ENCODE measurements at regions not wholly inside any gene's neighbourhood (a gene's known extent, or its start where the extent isn't known, plus 50 kb on each side); places are given as distances from the start of the nearest gene placed in this dataset.

DNA sequence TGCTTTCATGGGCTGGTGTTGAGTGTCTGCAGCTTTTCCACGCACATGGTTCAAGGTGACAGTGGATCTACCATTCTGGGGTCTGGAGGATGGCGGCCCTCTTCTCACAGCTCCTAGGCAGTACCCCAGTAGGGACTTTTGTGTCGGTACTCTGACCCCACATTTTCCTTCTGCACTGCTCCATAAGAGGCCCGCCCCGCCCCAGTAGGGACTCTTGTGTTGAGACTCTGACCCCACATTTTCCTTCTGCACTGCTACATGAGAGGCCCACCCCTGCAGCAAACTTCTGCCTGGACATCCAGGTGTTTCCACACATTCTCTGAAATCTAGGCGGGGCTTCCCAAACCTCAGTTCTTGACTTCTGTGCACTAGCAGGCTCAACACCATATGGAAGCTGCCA is 383.4 kb upstream of the MEIS2 start:
- Histone ChIP-seq H3K27me3 (ENCODE audit: control insufficient read depth, insufficient read depth, low read length) (no peaks in the 10 kb centered on the region), H3K4me3 (ENCODE audit: low read depth, low read length) (no peak overlapping the region), H3K36me3 (ENCODE audit: control insufficient read depth, insufficient read depth, low read length) (no peaks in the 10 kb centered on the region)
- no peak for DNase-seq (ENCODE audit: low read depth)
- TF ChIP-seq, protein P1, sequence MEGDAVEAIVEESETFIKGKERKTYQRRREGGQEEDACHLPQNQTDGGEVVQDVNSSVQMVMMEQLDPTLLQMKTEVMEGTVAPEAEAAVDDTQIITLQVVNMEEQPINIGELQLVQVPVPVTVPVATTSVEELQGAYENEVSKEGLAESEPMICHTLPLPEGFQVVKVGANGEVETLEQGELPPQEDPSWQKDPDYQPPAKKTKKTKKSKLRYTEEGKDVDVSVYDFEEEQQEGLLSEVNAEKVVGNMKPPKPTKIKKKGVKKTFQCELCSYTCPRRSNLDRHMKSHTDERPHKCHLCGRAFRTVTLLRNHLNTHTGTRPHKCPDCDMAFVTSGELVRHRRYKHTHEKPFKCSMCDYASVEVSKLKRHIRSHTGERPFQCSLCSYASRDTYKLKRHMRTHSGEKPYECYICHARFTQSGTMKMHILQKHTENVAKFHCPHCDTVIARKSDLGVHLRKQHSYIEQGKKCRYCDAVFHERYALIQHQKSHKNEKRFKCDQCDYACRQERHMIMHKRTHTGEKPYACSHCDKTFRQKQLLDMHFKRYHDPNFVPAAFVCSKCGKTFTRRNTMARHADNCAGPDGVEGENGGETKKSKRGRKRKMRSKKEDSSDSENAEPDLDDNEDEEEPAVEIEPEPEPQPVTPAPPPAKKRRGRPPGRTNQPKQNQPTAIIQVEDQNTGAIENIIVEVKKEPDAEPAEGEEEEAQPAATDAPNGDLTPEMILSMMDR (IDR thresholded peaks at IDR 0.05; ENCODE audit: insufficient read depth, low read length, poor library complexity, severe bottlenecking) = no peak

DNA sequence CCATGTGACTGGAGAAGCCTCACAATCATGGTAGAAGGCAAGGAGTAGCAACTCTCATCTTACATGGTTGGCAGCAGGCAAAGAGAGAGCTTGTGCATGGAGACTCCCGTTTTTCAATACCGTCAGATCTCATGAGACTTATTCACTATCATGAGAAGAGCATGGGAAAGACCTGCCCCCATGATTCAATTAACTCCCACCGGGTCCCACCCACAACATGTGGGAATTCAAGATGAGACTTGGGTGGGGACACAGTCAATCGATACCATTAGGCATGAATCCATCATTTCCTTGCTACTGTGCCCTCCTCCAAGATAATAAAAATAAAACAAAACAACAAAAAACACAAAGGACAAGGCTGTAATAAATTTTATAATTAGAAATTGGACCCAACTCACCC is 384.7 kb upstream of the MEIS2 start:
- Histone ChIP-seq H3K4me3 (ENCODE audit: low read depth, low read length) (no peak overlapping the region), H3K27me3 (ENCODE audit: control insufficient read depth, insufficient read depth, low read length) (no peaks in the 10 kb centered on the region), H3K36me3 (ENCODE audit: control insufficient read depth, insufficient read depth, low read length) (no peaks in the 10 kb centered on the region)
- DNase-seq (ENCODE audit: low read depth) = no peak
- TF ChIP-seq, protein P1 (IDR thresholded peaks at IDR 0.05; ENCODE audit: insufficient read depth, low read length, poor library complexity, severe bottlenecking) = no peak

DNA sequence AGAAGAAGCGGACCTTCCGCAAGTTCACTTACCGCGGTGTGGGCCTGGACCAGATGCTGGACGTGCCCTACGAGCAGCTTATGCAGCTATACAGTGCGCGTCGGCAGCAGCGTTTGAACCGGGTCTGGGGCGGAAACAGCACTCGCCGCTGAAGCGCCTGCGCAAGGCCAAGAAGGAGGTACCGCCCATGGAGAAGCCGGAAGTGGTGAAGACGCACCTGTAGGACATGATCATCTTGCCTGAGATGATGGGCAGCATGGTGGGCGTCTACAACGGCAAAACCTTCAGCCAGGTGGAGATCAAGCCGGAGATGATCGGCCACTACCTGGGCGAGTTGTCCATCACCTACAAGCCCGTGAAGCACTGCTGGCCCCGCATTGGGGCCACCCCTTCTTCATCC is 390.4 kb upstream of the MEIS2 start:
- Histone ChIP-seq H3K36me3 (ENCODE audit: control insufficient read depth, insufficient read depth, low read length) (no peaks in the 10 kb centered on the region), H3K27me3 (ENCODE audit: control insufficient read depth, insufficient read depth, low read length) (no peaks in the 10 kb centered on the region), H3K4me3 (ENCODE audit: low read depth, low read length) (no peak overlapping the region)
- TF ChIP-seq, protein P1 (IDR thresholded peaks at IDR 0.05; ENCODE audit: insufficient read depth, low read length, poor library complexity, severe bottlenecking) = no peak
- DNase-seq (ENCODE audit: low read depth) = no peak

DNA sequence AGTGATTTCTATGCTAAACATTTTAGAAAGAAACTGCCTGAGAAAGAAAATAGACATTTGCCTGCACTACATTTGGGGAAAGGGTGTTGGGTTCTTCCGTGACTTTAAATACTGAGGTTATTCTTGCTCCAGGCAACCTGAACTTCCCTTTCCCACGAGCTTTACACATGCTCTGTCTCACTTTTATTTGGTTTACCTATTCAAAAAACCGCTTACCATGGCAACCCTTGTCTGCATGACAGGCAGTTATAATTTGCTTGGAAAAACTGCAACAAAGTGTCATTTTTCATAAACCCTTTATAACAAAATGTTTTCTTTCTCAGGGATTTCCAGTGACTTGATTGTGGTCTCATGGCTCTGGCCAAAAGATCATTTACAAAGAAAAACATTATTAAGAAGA is 416.3 kb upstream of the MEIS2 start:
- Histone ChIP-seq H3K4me3 (ENCODE audit: low read depth, low read length) (no peak overlapping the region), H3K27me3 (ENCODE audit: control insufficient read depth, insufficient read depth, low read length) (no peaks in the 10 kb centered on the region), H3K36me3 (ENCODE audit: control insufficient read depth, insufficient read depth, low read length) (no peaks in the 10 kb centered on the region)
- TF ChIP-seq, protein P1 (IDR thresholded peaks at IDR 0.05; ENCODE audit: insufficient read depth, low read length, poor library complexity, severe bottlenecking) = no peak
- no peak for DNase-seq (ENCODE audit: low read depth)

DNA sequence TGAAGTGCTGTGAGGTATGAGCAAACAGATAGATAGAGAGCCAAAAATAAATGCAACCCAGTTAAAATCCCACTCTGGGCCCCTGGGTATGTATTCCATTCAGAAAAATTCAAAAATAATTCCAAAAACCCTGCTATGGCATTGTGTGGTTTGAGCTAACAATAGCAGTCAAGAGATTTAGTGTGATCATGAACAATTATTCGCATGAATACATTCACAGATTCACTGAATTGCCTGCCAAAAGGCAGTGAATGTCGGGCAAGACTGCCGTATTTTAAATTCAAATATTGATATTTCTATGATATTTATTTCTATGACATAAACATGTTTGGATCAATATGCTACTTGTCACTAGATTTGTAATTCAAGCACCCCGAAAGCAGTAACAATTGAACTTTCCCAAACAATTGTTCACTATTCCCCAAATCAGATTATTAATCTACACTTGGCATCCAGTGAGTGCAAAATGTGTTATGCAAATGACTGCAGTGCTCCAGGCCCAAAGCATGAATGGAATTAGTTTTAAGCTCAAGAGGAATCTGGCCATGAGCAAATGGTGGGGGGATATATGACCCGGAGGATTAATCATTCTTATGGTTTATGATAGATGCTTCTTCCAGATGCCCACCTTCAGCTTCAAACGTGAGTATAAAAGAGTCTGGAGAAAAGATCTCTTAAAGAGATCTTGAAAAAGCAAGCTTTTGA is 417.0 kb upstream of the MEIS2 start:
- no peak overlapping the region for H3K4me3 ChIP-seq (ENCODE audit: low read depth, low read length)
- no peak for DNase-seq (ENCODE audit: low read depth)
- H3K36me3 ChIP-seq (ENCODE audit: control insufficient read depth, insufficient read depth, low read length) = no peaks in the 10 kb centered on the region
- TF ChIP-seq, protein P1 (IDR thresholded peaks at IDR 0.05; ENCODE audit: insufficient read depth, low read length, poor library complexity, severe bottlenecking) = no peak
- no peaks in the 10 kb centered on the region for H3K27me3 ChIP-seq (ENCODE audit: control insufficient read depth, insufficient read depth, low read length)

DNA sequence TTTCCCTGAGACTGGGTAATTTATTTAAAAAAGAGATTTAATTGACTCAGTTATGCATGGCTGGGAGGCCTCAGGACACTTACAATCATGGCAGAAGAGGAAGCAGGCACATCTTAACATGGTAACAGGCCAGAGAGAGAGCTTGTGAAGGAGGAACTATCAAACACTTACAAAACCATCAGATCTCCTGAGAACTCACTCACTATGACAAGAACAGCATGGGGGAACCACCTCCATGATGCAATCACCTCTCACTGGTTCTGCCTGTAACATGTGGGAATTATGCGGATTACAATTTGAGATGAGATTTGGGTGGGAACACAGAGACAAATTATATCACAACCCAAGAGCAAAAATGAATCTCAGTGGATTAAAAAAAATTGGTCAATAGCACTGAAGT is 416.0 kb upstream of the TMCO5A start:
- TF ChIP-seq, protein P1 (IDR thresholded peaks at IDR 0.05; ENCODE audit: insufficient read depth, low read length, poor library complexity, severe bottlenecking) = no peak
- H3K27me3 ChIP-seq (ENCODE audit: control insufficient read depth, insufficient read depth, low read length) = no peaks in the 10 kb centered on the region
- no peaks in the 10 kb centered on the region for H3K36me3 ChIP-seq (ENCODE audit: control insufficient read depth, insufficient read depth, low read length)
- H3K4me3 ChIP-seq (ENCODE audit: low read depth, low read length) = no peak overlapping the region
- no peak for DNase-seq (ENCODE audit: low read depth)

Measured in kidney epithelial cell (primary cell).